ENCODE measurements at regions not wholly inside any gene's neighbourhood (a gene's known extent, or its start where the extent isn't known, plus 50 kb on each side); places are given as distances from the start of the nearest gene placed in this dataset.

DNA sequence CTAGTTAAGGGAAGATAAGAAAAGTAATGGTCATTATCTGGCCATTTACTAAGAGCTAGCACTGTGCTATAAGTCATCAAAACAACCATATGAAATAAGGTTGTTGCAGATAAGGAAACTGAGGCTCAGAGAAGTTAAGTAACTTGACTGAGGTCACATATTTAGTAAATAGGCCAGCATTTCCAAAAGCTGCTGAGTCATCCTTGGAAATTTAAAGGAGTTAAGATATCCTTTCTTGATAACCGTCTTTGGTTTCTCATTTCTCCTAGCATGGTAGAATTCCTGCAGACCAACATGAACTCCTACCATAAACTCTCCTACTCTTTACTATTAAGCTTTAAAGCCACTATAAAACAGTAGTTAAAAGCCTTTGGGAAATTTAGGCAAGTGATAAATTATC lies 85.0 kb upstream of the PDZRN3 start:
- TF ChIP-seq RAD21 (IDR thresholded peaks at IDR 0.05) (no peak), CTCF (IDR thresholded peaks at IDR 0.05; ENCODE audit: low read depth, low read length, missing input control) (no peak), MAX (IDR thresholded peaks at IDR 0.05) (no peak), EGR1 (IDR thresholded peaks at IDR 0.05; ENCODE audit: low read depth in 2 of 2) (no peak), JUND (IDR thresholded peaks at IDR 0.05) (no peak), YY1 (IDR thresholded peaks at IDR 0.05) (no peak), ATF3 (IDR thresholded peaks at IDR 0.05) (no peak), FOXA1 (IDR thresholded peaks at IDR 0.05) (no peak), SP1 (IDR thresholded peaks at IDR 0.05) (no peak), TAF1 (conservative IDR thresholded peaks at IDR 0.05) (no peak), ZBTB33 (IDR thresholded peaks at IDR 0.05) (no peak), GABPA (IDR thresholded peaks at IDR 0.05 in 1 of 2, conservative IDR thresholded peaks at IDR 0.05 in 1 of 2) (no peak), HNF4A (conservative IDR thresholded peaks at IDR 0.05) (no peak)
- TF ChIP-seq, protein P1, sequence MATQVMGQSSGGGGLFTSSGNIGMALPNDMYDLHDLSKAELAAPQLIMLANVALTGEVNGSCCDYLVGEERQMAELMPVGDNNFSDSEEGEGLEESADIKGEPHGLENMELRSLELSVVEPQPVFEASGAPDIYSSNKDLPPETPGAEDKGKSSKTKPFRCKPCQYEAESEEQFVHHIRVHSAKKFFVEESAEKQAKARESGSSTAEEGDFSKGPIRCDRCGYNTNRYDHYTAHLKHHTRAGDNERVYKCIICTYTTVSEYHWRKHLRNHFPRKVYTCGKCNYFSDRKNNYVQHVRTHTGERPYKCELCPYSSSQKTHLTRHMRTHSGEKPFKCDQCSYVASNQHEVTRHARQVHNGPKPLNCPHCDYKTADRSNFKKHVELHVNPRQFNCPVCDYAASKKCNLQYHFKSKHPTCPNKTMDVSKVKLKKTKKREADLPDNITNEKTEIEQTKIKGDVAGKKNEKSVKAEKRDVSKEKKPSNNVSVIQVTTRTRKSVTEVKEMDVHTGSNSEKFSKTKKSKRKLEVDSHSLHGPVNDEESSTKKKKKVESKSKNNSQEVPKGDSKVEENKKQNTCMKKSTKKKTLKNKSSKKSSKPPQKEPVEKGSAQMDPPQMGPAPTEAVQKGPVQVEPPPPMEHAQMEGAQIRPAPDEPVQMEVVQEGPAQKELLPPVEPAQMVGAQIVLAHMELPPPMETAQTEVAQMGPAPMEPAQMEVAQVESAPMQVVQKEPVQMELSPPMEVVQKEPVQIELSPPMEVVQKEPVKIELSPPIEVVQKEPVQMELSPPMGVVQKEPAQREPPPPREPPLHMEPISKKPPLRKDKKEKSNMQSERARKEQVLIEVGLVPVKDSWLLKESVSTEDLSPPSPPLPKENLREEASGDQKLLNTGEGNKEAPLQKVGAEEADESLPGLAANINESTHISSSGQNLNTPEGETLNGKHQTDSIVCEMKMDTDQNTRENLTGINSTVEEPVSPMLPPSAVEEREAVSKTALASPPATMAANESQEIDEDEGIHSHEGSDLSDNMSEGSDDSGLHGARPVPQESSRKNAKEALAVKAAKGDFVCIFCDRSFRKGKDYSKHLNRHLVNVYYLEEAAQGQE (IDR thresholded peaks at IDR 0.05), result no peak
